T-helper 2 cell (primary cell): ENCODE measurements at regions not wholly inside any gene's neighbourhood (a gene's known extent, or its start where the extent isn't known, plus 50 kb on each side); places are given as distances from the start of the nearest gene placed in this dataset.

Experiments
- DNase-seq, 5 experiments: peaks; one replicate each; pipeline versions ENCODE4 v3.0.0 to v3.0.0-alpha.2; 2012 to 2022

DNA sequence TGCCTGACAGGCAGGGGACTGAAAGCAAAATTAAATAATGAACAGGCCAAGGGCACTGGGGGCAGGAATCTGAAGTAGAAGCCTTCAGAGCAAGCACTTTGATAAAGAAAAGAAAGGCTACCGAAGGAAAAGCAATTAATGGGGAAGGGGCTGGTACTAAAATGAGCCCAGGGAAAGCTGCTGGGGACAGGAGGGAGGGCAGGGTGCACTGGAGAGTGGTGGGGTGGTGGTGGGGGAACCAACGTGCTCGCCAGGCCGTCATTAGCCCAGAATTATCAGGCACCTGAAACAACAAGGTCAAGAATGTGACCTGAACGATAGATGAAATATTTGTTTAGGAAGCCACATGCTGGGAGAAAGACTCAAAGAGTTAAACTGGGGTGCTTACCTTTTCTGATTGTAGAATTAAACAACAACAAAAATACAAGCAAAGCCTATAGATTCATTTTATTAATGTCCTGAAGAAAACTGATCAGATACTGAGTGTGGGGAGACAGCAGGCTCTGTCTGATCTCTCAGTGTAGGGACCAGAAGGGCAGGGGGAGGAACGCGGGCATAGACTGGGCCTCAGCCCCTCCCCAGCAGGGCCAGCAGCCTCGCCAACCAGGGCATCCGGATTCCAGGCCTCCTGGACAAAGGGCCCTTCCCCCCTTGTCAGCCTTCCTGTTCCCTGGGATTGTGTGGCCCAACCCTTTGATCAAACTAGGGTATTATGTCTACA is 239.7 kb upstream of the KLF3 start:
- no peak for DNase-seq

DNA sequence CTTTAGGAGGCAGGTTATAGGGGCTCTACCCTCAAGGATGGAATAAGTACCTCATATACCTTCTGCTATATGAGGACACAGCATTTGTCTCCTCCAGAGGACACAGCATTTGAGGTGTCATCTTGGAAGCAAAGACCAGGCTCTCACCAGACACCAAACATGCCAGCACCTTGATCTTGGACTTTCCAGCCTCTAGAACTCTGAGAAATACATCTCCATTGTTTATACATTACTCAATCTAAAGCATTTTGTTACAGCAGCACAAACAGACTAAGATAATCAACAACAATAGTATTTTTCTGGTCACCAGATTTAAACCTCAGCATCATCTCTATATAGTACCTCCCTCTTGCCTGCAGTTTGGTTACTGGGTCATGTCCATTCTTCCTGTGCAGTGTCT is 237.5 kb upstream of the KLF3 start:
- no peak for DNase-seq

GRCh38 chr4:38430841-38431240 is 233.2 kb upstream of the KLF3 start:
- no peak for DNase-seq

DNA sequence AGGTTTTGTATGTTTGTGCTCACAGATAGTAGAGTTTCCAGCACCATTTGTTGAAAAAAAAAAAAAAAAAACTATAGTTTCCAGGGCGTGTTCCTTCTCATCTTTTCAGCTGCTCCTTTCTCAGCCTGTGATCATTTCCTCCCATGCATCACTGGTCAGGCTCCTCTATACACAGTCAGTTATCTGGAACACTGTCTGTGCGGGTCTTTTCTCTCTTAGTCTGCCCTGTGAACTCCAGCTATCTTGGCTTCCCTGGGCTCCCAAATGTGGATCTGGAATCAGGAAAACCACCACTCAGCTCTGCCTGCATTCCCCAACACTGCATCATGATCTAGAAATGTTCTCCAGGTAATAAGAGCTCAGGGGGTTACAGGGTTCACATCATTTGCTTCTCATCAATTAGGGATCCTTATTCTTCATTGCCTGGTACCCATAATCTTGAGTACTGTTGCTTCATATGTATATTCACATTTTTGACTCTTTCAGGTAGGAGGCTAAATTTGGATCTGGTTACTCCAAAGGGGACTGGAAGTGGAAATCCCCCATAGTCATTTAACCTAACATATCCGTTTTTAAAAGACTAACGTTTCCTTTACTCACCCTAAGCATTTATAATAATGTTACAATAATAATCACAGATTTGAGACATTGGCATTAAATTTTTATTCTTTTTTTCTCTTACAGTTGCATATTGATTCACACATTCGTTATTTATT is 221.8 kb upstream of the KLF3 start:
- DNase-seq = no peak

GRCh38 chr4:38449506-38450174 is 214.4 kb upstream of the KLF3 start:
- no peak for DNase-seq

- DNase-seq = peak in 1 of 5 experiments; percentile 76
These were observed 212.0 kb upstream of the KLF3 start for GRCh38 chr4:38452009-38452408.

GRCh38 chr4:38452542-38452941 is 211.5 kb upstream of the KLF3 start:
- DNase-seq = no peak

DNA sequence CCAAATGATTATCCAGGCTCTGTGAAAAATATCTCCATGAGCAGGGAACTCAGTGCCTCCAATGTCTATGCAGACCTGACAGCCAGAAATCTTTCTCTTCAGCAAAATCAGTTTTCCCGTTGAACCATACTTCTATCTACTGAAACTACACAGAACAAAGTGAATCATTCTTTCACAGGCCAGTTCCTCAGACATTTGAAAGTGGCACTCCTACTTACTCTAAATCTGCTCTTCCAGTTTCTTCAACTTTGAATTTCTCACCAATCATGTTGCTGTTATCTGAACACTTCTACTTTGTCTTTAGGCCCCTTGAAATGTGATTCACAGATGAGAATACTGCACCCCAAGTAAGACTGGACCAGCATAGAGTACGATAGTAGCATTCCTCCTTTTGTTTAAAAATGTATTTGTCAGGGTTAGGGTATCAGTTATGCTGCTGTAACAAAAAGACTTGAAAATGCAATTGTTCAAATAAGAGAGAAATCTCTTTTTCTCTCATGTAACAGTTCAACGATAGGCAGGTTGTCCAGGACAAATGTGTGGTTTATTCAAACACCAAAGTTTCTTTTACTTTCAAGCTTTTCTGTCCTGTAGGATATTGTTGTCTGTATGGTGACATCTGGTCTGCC is 210.6 kb upstream of the KLF3 start:
- no peak for DNase-seq

- DNase-seq = no peak
These were observed 209.7 kb upstream of the KLF3 start for GRCh38 chr4:38454284-38454683.

GRCh38 chr4:38455092-38455862 is 208.7 kb upstream of the KLF3 start:
- peak in 1 of 5 experiments; percentile 96 for DNase-seq

DNA sequence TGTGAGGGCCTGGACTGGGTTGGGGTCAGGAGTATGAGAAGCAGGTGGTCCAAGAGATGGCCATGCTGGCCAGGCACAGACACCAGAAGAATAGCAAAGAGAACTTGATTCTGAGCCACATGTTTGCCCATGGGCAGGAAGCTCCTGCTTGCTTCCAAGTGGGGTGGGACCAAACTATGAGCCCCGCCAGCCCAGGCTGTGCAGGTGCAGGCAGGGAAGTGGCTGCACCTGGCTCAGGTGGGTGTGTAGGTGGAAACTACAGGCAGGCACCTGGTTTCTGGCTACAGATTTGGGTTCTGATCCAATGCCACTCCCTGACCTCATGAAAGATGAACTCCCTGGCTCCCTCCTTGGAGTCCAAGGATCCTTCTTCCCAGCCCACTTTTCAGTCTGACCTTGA is 207.9 kb upstream of the KLF3 start:
- no peak for DNase-seq

GRCh38 chr4:38461342-38461741 is 202.7 kb upstream of the KLF3 start:
- no peak for DNase-seq

DNA sequence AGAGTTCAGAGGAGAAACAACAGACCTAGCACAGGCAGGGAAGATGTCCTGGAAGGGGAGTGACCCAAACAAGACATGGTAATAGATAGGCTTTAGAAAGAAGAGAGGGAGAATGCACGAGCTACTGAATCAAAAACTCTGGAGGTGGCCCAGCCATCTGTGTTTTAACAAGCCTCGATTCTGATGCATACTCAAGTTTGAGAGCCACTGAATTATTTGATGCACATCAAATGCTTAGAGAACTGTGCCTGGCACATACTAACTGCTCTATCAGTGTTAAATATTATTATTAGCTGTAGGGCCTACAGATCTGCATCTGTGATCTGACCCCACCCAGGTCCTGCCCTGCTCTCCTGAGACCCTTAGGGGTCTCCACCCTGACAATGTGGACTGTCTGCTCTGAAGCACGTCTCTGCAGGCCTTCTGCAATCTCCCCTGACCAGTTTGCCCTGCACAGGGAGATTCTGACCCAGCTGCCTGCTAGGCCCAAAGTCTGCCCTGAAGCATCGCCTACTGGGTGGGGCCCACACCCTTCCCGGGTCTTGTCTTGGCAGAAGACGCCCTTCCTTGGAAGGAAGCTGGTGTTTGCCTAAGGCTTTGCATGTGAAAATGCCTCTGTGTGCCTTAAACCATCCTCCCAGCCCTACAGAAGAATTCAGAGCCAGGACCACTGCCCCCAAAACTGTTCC is 201.5 kb upstream of the KLF3 start:
- no peak for DNase-seq

DNA sequence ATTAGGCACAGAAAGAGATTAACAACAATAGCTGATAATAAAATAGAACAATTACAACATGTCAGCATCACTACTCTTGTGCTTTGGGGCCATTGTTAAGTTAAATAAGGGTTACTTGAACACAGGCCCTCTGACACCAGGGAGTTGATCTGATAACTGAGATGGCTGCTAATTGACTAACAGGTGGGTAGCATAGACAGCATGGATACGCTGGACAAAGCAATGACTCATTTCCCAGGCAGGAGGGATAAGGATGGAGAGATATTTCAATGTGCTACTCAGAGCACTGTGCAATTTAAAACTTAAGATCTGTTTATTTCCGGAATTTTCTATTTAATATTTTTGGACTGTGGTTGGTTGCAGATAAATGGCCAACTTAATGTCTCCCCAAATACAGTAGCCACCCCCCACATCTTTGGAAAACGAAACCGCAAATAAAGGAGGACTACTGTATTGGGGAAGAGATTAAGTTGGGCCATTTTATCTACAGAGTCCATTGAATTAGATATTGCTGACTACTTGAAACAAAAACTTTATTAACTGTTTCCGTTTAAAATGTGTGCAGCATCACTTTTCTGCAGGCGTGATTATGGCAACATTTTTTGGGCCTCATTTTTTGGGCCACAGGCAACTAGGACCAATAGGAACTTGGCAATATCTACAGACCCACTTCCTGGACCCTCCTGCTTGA is 200.6 kb upstream of the KLF3 start:
- no peak for DNase-seq

DNA sequence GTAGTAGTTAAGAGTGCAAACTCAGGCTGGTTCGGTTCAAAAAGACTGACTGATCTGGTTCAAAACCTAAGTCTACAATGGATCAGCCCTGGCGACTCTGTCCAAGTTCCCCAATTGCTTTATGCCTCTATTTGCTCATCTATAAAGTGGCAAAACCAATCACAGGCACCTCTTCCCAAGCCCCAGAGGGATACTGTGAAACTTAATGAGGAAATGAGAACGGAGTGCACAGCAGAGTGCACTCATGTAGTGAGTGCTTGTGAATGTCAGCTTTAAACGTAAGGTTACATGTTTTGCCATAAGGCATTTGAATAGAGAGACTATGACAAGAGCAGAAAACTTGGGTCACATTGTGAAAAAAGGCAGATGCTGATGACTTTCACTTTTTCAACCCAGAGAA is 199.7 kb upstream of the KLF3 start:
- DNase-seq = no peak

DNA sequence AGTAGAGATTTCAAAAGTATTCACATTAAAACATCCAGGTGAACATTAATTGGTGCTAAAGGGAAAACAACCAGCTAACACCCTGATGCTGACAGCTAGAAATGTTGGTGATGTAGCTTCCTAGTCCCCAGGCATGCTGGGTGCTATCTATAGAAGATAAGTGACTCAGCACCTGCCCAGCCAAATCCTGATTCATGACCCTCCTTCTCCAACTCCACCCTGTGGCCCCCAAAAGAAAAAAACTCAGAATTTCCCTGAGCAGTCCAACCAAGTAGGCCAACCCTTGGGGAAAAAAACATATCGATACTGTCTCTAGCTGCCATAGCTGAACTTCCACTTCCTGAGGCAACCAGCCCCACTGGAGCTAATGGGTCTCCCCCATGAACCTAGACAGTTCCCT is 197.6 kb upstream of the KLF3 start:
- no peak for DNase-seq

DNA sequence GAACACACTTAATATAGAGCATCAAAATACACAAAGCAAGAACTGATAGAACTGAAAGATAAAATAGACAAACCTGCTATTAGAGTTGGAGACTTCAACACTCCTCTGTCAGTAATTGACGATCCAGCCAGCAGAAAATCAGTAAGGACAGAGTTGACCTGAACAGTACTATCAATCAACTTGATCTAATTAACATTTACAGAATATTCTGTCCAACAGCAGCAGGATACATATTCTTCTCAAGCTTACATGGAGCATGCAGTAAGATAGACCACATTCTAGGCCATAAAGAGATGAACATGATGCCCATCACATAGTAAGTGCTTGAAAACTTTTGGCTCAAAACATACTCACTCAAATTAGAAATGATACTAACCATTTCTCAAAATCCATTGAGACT is 196.7 kb upstream of the KLF3 start:
- DNase-seq = no peak

DNA sequence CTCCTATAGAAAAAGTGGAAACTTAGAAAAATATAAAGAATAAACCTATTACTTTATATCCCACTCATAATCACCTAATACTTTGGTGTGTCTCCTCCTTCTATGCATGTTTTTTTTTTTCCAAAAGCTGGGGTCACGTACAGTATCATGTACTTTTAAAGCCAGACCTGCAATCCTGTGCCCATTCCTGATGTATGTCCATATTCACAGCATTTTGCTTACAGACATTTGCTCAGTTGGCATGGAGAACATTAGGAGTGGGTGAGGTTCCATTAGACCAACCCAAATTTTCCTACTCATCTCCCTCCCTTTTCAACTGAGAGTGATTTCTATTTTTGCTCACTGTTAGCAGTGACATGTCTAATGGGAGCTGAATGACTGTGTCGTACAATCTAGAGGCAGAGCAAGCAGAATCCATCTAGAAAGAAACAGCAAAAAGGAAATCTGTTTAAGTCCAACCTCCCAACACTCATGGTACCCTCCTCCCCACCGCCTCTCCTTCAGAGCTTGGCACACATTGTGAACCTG is 195.6 kb upstream of the KLF3 start:
- no peak for DNase-seq

DNA sequence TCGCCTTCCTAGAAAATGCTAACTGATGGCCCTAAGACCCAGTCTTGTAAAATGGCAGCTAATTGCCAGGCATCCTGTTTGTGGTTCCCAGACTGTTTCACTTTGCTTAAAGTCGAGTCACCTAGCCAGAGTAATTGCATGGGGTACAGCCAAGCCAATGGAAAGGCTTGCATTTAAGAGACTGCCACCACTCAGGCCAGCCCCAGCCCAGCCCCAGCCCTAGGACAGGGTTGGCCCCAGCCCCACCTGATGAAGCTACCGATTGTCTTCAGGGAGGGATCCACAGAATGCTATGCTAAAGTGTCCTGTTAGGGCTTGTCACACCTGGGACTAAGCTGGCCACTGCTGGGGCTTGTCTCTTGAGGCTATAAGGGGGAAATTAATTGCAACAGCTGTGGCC is 194.6 kb upstream of the KLF3 start:
- DNase-seq = no peak

DNA sequence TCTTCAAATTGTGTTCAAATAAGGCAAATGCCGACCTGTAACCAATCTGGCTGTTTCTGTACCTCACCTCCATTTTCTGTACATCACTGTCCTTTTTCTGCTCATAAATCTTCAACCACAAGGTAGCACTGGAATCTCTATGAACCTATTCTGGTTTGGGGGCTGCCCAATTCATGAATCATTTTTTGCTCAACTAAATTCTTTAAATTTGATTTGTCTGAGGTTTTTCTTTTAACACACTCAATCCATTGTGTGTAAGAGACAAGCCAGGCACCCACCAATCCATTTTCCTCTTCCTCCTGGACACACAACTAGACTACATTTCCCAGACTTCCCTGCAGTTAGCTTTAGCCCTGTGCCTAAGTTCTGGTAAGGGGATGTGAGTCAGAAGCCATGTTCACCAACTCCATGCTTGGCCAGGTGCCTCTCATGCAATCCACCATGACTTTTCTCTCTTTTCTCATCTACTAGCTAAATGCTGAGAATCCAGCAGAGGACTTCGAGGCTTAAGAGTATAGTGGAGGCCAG is 193.2 kb upstream of the KLF3 start:
- DNase-seq = no peak

DNA sequence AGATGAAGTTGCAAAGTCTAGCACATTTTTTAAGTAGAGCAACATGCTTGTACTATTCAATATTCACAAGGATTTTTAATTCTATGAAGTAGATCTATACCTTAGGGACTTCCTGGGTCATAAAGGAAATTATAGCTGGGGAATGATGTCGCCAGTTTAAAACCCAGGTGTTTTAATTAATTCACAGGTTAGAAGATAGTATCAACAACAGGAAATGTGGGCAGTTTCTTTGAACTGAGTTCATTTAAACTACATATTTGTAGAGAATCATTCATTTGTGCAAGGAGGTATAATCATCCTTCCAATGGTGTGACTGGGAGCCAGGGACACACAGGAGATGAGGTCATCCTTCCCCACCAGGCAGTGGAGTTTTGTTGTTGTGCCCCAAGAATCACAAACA is 181.3 kb upstream of the KLF3 start:
- peak in 1 of 5 experiments; percentile 36 for DNase-seq
